ENCODE measurements at regions not wholly inside any gene's neighbourhood (a gene's known extent, or its start where the extent isn't known, plus 50 kb on each side); places are given as distances from the start of the nearest gene placed in this dataset.

GRCh38 chr15:97678656-97679055 is 281.8 kb upstream of the ARRDC4 start:
- TF ChIP-seq RAD21 (IDR thresholded peaks at IDR 0.05; ENCODE audit: low read length) (no peak), POLR2A (IDR thresholded peaks at IDR 0.05; ENCODE audit: low read depth, low read length) (no peak), RFX5 (IDR thresholded peaks at IDR 0.05; ENCODE audit: low read depth, low read length) (no peak), CTCF (conservative IDR thresholded peaks at IDR 0.05; ENCODE audit: low read depth, low read length) (no peak), RCOR1 (IDR thresholded peaks at IDR 0.05; ENCODE audit: insufficient replicate concordance, low read length) (no peak), BHLHE40 (IDR thresholded peaks at IDR 0.05; ENCODE audit: low read depth, low read length) (no peak), SMC3 (IDR thresholded peaks at IDR 0.05; ENCODE audit: low read depth, low read length) (no peak), MAZ (IDR thresholded peaks at IDR 0.05; ENCODE audit: borderline replicate concordance, low read depth, low read length) (no peak), CHD1 (IDR thresholded peaks at IDR 0.05; ENCODE audit: low read depth, low read length) (no peak), FOS (IDR thresholded peaks at IDR 0.05; ENCODE audit: low read depth, low read length) (no peak), MXI1 (IDR thresholded peaks at IDR 0.05; ENCODE audit: borderline replicate concordance, low read depth, low read length) (no peak), CEBPB (IDR thresholded peaks at IDR 0.05; ENCODE audit: low read depth, low read length) (no peak), NFE2L2 (IDR thresholded peaks at IDR 0.05; ENCODE audit: low read depth, low read length) (no peak)
- TF ChIP-seq, protein P1, sequence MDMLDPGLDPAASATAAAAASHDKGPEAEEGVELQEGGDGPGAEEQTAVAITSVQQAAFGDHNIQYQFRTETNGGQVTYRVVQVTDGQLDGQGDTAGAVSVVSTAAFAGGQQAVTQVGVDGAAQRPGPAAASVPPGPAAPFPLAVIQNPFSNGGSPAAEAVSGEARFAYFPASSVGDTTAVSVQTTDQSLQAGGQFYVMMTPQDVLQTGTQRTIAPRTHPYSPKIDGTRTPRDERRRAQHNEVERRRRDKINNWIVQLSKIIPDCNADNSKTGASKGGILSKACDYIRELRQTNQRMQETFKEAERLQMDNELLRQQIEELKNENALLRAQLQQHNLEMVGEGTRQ (IDR thresholded peaks at IDR 0.05; ENCODE audit: low read depth, low read length) = no peak

Measured in IMR-90 (cell line).